ENCODE measurements at regions not wholly inside any gene's neighbourhood (a gene's known extent, or its start where the extent isn't known, plus 50 kb on each side); places are given as distances from the start of the nearest gene placed in this dataset.

DNA sequence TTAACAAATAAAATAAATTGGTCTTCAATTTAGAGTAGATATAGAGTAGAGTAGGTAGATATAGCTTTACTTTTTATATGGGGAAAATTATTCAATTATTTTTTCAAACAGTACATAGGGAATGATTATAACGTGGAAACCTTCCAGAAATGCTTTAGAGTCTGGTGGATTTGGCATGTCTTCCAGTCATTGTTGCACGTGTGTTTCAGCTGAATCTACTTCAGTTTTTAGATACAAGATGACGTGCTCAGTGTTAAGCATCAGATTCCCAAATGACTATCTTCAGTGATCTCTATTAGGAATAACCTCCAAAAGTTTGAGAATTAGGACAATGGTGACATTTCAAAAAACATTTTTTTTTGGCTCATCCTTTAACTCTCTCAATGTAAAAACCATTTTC is 616.9 kb downstream of the ANKRD50 start:
- Mint-ChIP-seq H3K27ac (no peak overlapping the region), H3K4me1 (no peaks in the 10 kb centered on the region), H3K4me3 (no peak overlapping the region), H3K9me3 (ENCODE audit: insufficient read depth) (no peaks in the 10 kb centered on the region), H3K27me3 (no peaks in the 10 kb centered on the region)
- Histone ChIP-seq H3K4me1 (ENCODE audit: control insufficient read depth in 2 of 2, insufficient read depth in 2 of 2, low read length in 2 of 2) (no peaks in the 10 kb centered on the region), H3K27ac (ENCODE audit: low read length in 2 of 2) (no peak overlapping the region), H3K79me2 (ENCODE audit: control insufficient read depth, insufficient read depth, low read length) (no peaks in the 10 kb centered on the region), H2AFZ (ENCODE audit: insufficient read depth, low read depth, low read length, poor library complexity, severe bottlenecking) (no peak overlapping the region), H3K4me3 (ENCODE audit: control extremely low read depth in 1 of 5, extremely low read depth in 1 of 5, insufficient read depth in 1 of 5, low read depth in 2 of 5, low read length in 4 of 5) (no peak overlapping the region), H3K36me3 (replicated peaks in 1 of 2; ENCODE audit: control extremely low read depth in 1 of 2, control insufficient read depth in 1 of 2, extremely low read depth in 1 of 2, insufficient read depth in 2 of 2, low read length in 1 of 2) (no peaks in the 10 kb centered on the region), H3K9me3 (ENCODE audit: control extremely low read depth in 1 of 3, control insufficient read depth in 2 of 3, insufficient read depth in 1 of 3, low read length in 2 of 3) (no peaks in the 10 kb centered on the region), H3K9ac (ENCODE audit: low read length) (no peak overlapping the region), H3K4me2 (replicated peaks; ENCODE audit: low read depth, low read length, poor library complexity, severe bottlenecking) (no peak overlapping the region), H3K27me3 (replicated peaks in 1 of 4; ENCODE audit: control extremely low read depth in 1 of 4, control insufficient read depth in 3 of 4, insufficient read depth in 4 of 4, low read length in 3 of 4) (no peaks in the 10 kb centered on the region), H4K20me1 (ENCODE audit: control insufficient read depth, insufficient read depth, low read length, poor library complexity, severe bottlenecking) (no peaks in the 10 kb centered on the region)
- intact Hi-C loops (cut with micrococcal nuclease) = no loop called here
- no peak for DNase-seq
- WGBS (ENCODE audit: insufficient coverage) = 83% methylated on average over 2 of the region's 3 CpGs
- no peak for ATAC-seq (ENCODE audit: low read depth)
- ChIA-PET POLR2A (no interaction called here), CTCF (no interaction called here)
- no peak for TF ChIP-seq EZH2 (IDR thresholded peaks at IDR 0.05; ENCODE audit: borderline replicate concordance, insufficient read depth, low read depth, low read length, poor library complexity, severe bottlenecking)
- TF ChIP-seq, protein P1, sequence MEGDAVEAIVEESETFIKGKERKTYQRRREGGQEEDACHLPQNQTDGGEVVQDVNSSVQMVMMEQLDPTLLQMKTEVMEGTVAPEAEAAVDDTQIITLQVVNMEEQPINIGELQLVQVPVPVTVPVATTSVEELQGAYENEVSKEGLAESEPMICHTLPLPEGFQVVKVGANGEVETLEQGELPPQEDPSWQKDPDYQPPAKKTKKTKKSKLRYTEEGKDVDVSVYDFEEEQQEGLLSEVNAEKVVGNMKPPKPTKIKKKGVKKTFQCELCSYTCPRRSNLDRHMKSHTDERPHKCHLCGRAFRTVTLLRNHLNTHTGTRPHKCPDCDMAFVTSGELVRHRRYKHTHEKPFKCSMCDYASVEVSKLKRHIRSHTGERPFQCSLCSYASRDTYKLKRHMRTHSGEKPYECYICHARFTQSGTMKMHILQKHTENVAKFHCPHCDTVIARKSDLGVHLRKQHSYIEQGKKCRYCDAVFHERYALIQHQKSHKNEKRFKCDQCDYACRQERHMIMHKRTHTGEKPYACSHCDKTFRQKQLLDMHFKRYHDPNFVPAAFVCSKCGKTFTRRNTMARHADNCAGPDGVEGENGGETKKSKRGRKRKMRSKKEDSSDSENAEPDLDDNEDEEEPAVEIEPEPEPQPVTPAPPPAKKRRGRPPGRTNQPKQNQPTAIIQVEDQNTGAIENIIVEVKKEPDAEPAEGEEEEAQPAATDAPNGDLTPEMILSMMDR (IDR thresholded peaks at IDR 0.05) = no peak

DNA sequence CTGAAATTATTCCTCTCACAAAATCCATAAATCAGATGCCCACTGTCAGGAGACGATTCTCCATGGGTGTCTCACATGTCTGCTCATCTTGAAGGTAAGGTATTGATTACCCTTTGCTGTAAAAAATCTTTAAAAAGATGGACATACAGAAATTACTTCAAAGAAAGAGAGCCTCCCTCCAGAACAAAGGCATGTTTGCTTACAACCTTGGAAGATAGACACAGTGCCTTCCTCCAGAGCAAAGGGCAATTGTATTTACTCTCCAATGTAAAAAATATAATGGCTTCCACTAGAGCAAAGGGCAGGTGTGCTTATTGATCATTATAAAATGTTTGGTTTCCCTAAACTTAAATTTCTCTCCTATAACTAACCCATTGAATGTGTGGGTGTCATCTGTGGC is 616.2 kb downstream of the ANKRD50 start:
- H3K27me3 Mint-ChIP-seq = no peaks in the 10 kb centered on the region
- H3K4me2 ChIP-seq (replicated peaks; ENCODE audit: low read depth, low read length, poor library complexity, severe bottlenecking) = no peak overlapping the region
- no peak for ATAC-seq (ENCODE audit: low read depth)

More for the DNA sequence above, 616.2 kb downstream of the ANKRD50 start:
- TF ChIP-seq, protein P1 (IDR thresholded peaks at IDR 0.05) = no peak
- TF ChIP-seq EZH2 (IDR thresholded peaks at IDR 0.05; ENCODE audit: borderline replicate concordance, insufficient read depth, low read depth, low read length, poor library complexity, severe bottlenecking) = no peak
- Mint-ChIP-seq H3K9me3 (ENCODE audit: insufficient read depth) (no peaks in the 10 kb centered on the region), H3K27ac (no peak overlapping the region), H3K4me1 (no peaks in the 10 kb centered on the region), H3K4me3 (no peak overlapping the region)
- Histone ChIP-seq H3K9me3 (ENCODE audit: control extremely low read depth in 1 of 3, control insufficient read depth in 2 of 3, insufficient read depth in 1 of 3, low read length in 2 of 3) (no peaks in the 10 kb centered on the region), H3K79me2 (ENCODE audit: control insufficient read depth, insufficient read depth, low read length) (no peaks in the 10 kb centered on the region), H3K9ac (ENCODE audit: low read length) (no peak overlapping the region), H4K20me1 (ENCODE audit: control insufficient read depth, insufficient read depth, low read length, poor library complexity, severe bottlenecking) (no peaks in the 10 kb centered on the region), H3K36me3 (replicated peaks in 1 of 2; ENCODE audit: control extremely low read depth in 1 of 2, control insufficient read depth in 1 of 2, extremely low read depth in 1 of 2, insufficient read depth in 2 of 2, low read length in 1 of 2) (no peaks in the 10 kb centered on the region), H2AFZ (ENCODE audit: insufficient read depth, low read depth, low read length, poor library complexity, severe bottlenecking) (no peak overlapping the region), H3K27me3 (replicated peaks in 1 of 4; ENCODE audit: control extremely low read depth in 1 of 4, control insufficient read depth in 3 of 4, insufficient read depth in 4 of 4, low read length in 3 of 4) (no peaks in the 10 kb centered on the region), H3K27ac (ENCODE audit: low read length in 2 of 2) (no peak overlapping the region), H3K4me3 (ENCODE audit: control extremely low read depth in 1 of 5, extremely low read depth in 1 of 5, insufficient read depth in 1 of 5, low read depth in 2 of 5, low read length in 4 of 5) (no peak overlapping the region), H3K4me1 (ENCODE audit: control insufficient read depth in 2 of 2, insufficient read depth in 2 of 2, low read length in 2 of 2) (no peaks in the 10 kb centered on the region)
- no peak for DNase-seq
- WGBS (ENCODE audit: insufficient coverage) = no CpG with 5 or more reads among the region's 1 CpG
- POLR2A ChIA-PET = no interaction called here
- CTCF ChIA-PET = no interaction called here
- intact Hi-C loops (cut with micrococcal nuclease) = no loop called here

All from B cell (primary cell).